GM18520 (cell line): ENCODE measurements at regions not wholly inside any gene's neighbourhood (a gene's known extent, or its start where the extent isn't known, plus 50 kb on each side); places are given as distances from the start of the nearest gene placed in this dataset.

Experiments
- ATAC-seq: cut with Tn5 transposase; IDR thresholded peaks from one replicate; pipeline ENCODE4 v1.9.1; 2021; ENCODE audit not compliant: unreplicated experiment

DNA sequence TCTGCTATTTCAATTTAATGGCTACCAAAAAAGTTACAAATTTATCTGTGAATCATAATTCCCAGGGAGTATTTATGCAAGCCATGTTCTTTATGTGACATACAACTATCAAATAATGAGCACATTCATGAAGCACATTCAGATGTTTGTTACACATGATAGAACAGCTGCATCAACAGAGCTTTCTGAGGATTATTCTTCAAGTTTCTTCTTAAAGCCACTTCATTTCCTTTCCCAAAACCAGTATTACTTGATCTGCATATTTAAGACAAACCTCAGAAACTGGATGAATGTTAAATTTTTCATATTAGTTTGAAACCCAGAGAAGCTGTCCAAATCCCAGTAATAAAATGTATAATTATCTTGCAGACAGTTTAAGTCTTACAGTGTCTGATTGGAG is 73.6 kb upstream of the SOX5 start:
- no peak for ATAC-seq

DNA sequence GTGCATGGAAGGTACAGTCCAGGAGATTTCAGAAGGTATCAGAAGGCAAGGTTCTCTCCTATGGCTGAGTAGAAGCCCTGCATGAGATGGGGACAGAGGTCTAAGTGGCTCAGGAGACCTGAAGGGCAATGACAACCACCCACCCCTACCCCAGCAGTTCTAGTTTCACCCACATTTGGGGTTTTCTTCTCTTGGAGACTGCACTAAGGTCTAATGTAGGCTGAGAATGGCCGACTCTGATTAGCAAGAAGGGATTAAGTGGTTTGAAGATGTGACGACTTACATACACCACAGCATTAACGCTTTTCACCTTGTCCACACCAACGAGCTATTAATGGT is 71.7 kb upstream of the SOX5 start:
- ATAC-seq: no peak

DNA sequence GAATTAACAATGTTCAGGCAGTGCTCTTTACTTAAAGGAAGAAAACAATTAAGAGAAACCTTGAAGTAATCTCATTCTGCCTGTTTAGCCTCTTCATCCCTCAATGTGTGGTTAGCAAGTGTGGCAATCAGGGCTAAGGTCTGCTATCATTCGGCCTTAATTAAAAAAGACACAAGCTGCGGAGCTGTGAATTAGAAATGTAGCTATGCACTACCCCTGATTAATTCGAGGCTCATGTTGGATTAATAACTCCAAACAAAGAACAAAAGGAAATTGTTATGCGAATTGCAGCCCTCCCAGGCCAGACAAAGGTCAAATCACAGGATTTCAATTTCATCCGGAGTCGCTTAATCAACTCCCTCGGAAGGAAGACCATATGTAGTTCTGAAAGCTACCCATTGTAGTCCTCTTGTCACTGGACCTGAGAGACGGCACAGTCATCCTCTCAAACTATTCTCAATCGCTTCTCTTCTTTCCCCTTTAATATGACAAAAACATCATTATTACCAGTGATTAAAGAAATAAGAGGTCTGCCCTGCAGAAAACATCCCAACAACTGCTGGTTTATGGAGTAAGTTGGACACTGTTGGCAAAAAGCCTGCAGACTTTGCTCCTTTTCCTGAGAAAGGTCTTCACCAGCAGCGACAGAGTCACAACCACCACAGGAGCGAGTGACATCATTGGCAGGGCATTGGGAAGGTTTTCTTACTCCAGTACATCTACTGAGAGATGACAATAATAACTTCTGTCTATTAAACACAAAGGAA is 71.1 kb upstream of the SOX5 start:
- no peak for ATAC-seq

DNA sequence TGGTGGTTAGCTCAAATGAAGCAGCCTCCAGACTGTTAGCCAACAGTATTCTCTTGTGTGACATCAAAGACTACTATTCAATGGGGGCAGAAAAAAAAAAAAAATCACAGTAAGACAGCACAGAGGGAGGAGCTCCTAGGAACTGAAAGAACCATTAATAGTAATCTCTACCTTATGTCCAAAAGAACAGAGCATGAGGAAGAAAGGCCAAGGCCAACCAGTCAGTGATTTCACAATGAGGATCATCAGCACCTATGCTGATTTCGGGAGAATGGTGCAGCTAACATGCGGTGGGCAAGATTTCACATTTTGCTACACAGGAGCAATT is 66.3 kb upstream of the SOX5 start:
- ATAC-seq: no peak

- ATAC-seq: no peak
Measured at GRCh38 chr12:24014915-24015832, 65.7 kb upstream of the SOX5 start.

DNA sequence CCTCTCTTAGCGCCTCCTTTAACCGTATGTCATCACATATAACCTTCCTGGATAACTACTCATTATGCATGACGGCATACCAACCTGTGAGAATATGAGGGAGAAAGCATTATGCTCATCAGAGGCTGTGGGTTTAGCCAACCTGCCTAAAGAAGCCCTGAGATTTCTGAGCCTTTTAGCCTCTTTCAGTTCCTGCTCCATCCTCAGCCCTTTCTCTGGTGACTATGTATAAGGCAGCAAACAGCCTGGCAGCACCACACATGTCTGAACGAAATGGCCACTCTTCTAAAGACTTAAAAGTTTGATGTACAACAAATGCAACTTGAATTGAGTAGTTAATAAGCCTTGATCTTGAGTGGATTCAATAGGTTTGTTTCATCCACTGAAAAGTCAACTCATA is 64.8 kb upstream of the SOX5 start:
- no peak for ATAC-seq

DNA sequence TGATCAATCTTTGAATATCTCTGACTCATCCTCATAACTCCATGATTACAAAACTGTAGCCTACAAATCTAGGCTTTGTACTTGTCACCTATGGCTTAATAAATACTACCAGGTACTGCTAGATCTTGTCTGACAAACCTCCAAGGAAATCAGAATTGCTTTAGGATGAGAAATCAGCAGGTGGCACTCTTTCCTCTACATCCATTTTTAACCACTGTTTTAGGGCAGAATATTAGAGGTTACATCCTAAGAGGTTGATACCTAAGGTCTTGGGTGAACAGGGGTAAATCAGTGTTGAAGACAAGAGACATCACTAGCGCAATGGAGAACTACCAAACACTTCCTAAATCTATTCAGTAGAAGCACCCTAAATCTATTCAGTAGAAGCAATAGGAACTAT is 63.1 kb upstream of the SOX5 start:
- ATAC-seq: no peak

GRCh38 chr12:24011927-24012507 is 62.5 kb upstream of the SOX5 start:
- no peak for ATAC-seq

DNA sequence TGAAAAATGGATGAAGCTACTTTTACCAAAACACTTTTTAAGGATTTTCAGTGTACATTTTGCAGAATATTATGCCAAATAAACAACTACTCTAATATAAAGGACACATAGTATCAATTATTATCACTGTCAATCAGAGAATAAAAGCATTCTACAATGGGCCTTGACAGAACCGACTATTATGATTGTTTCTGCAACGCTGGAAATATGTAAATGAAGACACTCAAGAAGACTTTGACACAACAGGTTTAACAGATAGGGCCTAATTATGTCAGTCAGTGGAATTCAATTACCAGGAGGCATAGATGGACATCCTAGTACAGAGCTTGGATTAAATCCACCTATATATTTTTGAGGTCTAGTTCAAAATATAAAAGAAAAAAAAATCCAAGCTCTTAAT is 58.7 kb upstream of the SOX5 start:
- ATAC-seq: no peak
